K562 (cell line): ENCODE measurements at regions not wholly inside any gene's neighbourhood (a gene's known extent, or its start where the extent isn't known, plus 50 kb on each side); places are given as distances from the start of the nearest gene placed in this dataset.

Source experiments
- ATAC-seq: fragments of 200-7000 bp; cut with Tn5 transposase; 3 replicates; pipeline ENCODE4 v1.9.1; 2020; ENCODE audit warnings: moderate library complexity
- BruUV-seq: library from RNA; stranded (reverse); fragments of 400-500 nt; replicated peaks from 2 replicates; lab custom pipeline; 2021; lab: Mats Ljungman, UMichigan
- CTCF ChIA-PET: fragments of 300-600 bp; formaldehyde crosslinking; extraction: SDS; loops from one replicate; lab custom pipeline; 2021; ENCODE audit warnings: low intra/inter-chr PET ratio; lab: Yijun Ruan, JAX
- POLR2A ChIA-PET: fragments of 300-600, 350-650 bp; sonication (Branson Sonifier 250); formaldehyde crosslinking; extraction: SDS; loops from one replicate; lab custom pipeline; 2021; ENCODE audit warnings: antibody characterized with exemption, inconsistent platforms; lab: Yijun Ruan, JAX
- DNase-seq, 4 experiments: peaks; one replicate each; pipeline versions ENCODE4 v3.0.0 to v3.0.0-alpha.2; 2011 to 2018; ENCODE audit warnings: low spot score in 3 of 4, mixed read lengths in 3 of 4; ENCODE audit errors: extremely low read depth in 1 of 4
- FAIRE-seq: peaks from 2 replicates; lab custom pipeline; 2011; peaks lifted over from hg19 to GRCh38; lab: Jason Lieb, UNC
- H2AFZ ChIP-seq: 2 replicates; pipeline ENCODE4 v1.6.0; 2011; ENCODE audit warnings: low read depth, low read length, control low read depth, inconsistent platforms
- H3K27ac ChIP-seq: fragments of 200-600 bp; 3 replicates; pipeline ENCODE4 v1.8.0; 2011; ENCODE audit warnings: low read depth, mild to moderate bottlenecking, control low read depth, inconsistent platforms, low read length, moderate library complexity, mixed read lengths; ENCODE audit errors: extremely low read depth
- H3K27me3 ChIP-seq, 2 experiments: fragments of 300-600 bp in 1 of 2; 2 replicates in 1 of 2; 3 replicates in 1 of 2; pipeline versions ENCODE4 v1.6.0 to v1.8.0; 2011; ENCODE audit warnings: inconsistent platforms in 2 of 2, low read length in 2 of 2, mild to moderate bottlenecking in 1 of 2, mixed read lengths in 1 of 2, moderate library complexity in 1 of 2; ENCODE audit not compliant: control insufficient read depth in 2 of 2, insufficient read depth in 2 of 2
- H3K36me3 ChIP-seq: fragments of 300-600 bp; 3 replicates; pipeline ENCODE4 v1.8.0; 2011; ENCODE audit warnings: mild to moderate bottlenecking, low read length, inconsistent platforms; ENCODE audit not compliant: control insufficient read depth, insufficient read depth
- H3K4me1 ChIP-seq, 2 experiments: fragments of 200-600 bp in 1 of 2; replicated peaks in 1 of 2; 2 replicates in 1 of 2; 3 replicates in 1 of 2; pipeline versions ENCODE4 v1.5.1 to v1.8.0; 2011; ENCODE audit warnings: inconsistent platforms in 2 of 2, low read length in 2 of 2, mild to moderate bottlenecking in 1 of 2, mixed read lengths in 1 of 2, moderate library complexity in 1 of 2; ENCODE audit not compliant: control insufficient read depth in 2 of 2, insufficient read depth in 2 of 2
- H3K4me2 ChIP-seq: 2 replicates; pipeline ENCODE4 v1.6.1; 2011; ENCODE audit warnings: low read length, control low read depth, inconsistent platforms, mixed read lengths; ENCODE audit not compliant: insufficient read depth
- H3K4me3 ChIP-seq: fragments of 200-600 bp; sonication (generic), shearing (Covaris generic); 2 replicates; pipeline ENCODE4 v1.5.1; 2016; ENCODE audit warnings: control low read depth, inconsistent platforms
- H3K79me2 ChIP-seq: fragments of 200-600 bp; 3 replicates; pipeline ENCODE4 v1.8.0; 2011; ENCODE audit warnings: low read length, inconsistent platforms; ENCODE audit not compliant: control insufficient read depth, insufficient read depth
- H3K9ac ChIP-seq, 2 experiments: 2 replicates each; pipeline versions ENCODE4 v1.6.0 to v1.6.1; 2011; ENCODE audit warnings: low read depth in 2 of 2, low read length in 2 of 2, control low read depth in 1 of 2, inconsistent platforms in 1 of 2, mild to moderate bottlenecking in 1 of 2, mixed read lengths in 1 of 2; ENCODE audit not compliant: insufficient read depth in 1 of 2
- H3K9me1 ChIP-seq: one replicate; pipeline ENCODE4 v1.6.0; 2011; ENCODE audit warnings: inconsistent platforms, mild to moderate bottlenecking, low read length, moderate library complexity; ENCODE audit not compliant: control insufficient read depth, insufficient read depth
- H3K9me3 ChIP-seq: replicated peaks from 2 replicates; pipeline ENCODE4 v1.5.1; 2011; ENCODE audit warnings: low read depth, low read length, inconsistent platforms; ENCODE audit not compliant: control insufficient read depth, insufficient read depth
- H4K20me1 ChIP-seq: replicated peaks from 2 replicates; pipeline ENCODE4 v1.6.1; 2011; ENCODE audit warnings: low read length, inconsistent platforms, mixed read lengths; ENCODE audit not compliant: control insufficient read depth, insufficient read depth
- CREB3 ChIP-seq: fragments of 450-650 bp; conservative IDR thresholded peaks from 2 replicates; pipeline ENCODE4 v1.6.1; 2016; ENCODE audit warnings: missing genetic modification characterization, low read depth, mild to moderate bottlenecking, missing compliant biosample characterization, moderate library complexity
- EHMT2 ChIP-seq: fragments of 450-650 bp; IDR thresholded peaks from 2 replicates; pipeline ENCODE4 v1.6.1; 2018; ENCODE audit warnings: antibody characterized with exemption
- ETV6 ChIP-seq, 3 experiments: fragments of 150-350 bp in 1 of 3; sonication (generic) in 1 of 3; formaldehyde crosslinking in 1 of 3; IDR thresholded peaks; 2 replicates each; pipeline versions ENCODE4 v1.6.1 to v1.8.0; 2014 to 2022; ENCODE audit warnings: borderline replicate concordance in 2 of 3, low read depth in 2 of 3, antibody characterized with exemption in 1 of 3, low read length in 1 of 3, mild to moderate bottlenecking in 1 of 3, missing genetic modification reagents in 1 of 3
- HMG20A ChIP-seq: fragments of 450-650 bp; formaldehyde crosslinking; conservative IDR thresholded peaks from 2 replicates; pipeline ENCODE4 v1.4.0; 2020; ENCODE audit warnings: mild to moderate bottlenecking, mixed read lengths
- IRF1 ChIP-seq: sonication (generic); formaldehyde crosslinking; IDR thresholded peaks from 2 replicates; pipeline ENCODE4 v1.8.0; 2022; ENCODE audit warnings: missing genetic modification reagents, mild to moderate bottlenecking, borderline replicate concordance
- KAT2B ChIP-seq: IDR thresholded peaks from one replicate; pipeline ENCODE4 v1.6.1; 2012; ENCODE audit warnings: low read depth, mild to moderate bottlenecking, control low read depth, inconsistent platforms, low read length, moderate library complexity
- RBM22 ChIP-seq: fragments of 200-400 bp; formaldehyde crosslinking; IDR thresholded peaks from 2 replicates; pipeline ENCODE4 v1.6.1; 2018; ENCODE audit warnings: low read length, low read depth; ENCODE audit not compliant: poor library complexity, severe bottlenecking
- SMARCE1 ChIP-seq: fragments of 450-650 bp; IDR thresholded peaks from 2 replicates; pipeline ENCODE4 v1.7.1; 2016; ENCODE audit warnings: mild to moderate bottlenecking
- SRSF3 ChIP-seq: fragments of 200-400 bp; formaldehyde crosslinking; IDR thresholded peaks from 2 replicates; pipeline ENCODE4 v1.6.1; 2016; ENCODE audit warnings: mild to moderate bottlenecking, low read length, moderate library complexity; ENCODE audit not compliant: insufficient read depth
- ZNF586 ChIP-seq: fragments of 450-650 bp; formaldehyde crosslinking; conservative IDR thresholded peaks from 2 replicates; pipeline ENCODE4 v1.4.0; 2020; ENCODE audit warnings: mild to moderate bottlenecking, moderate library complexity
- ZZZ3 ChIP-seq: fragments of 450-650 bp; IDR thresholded peaks from 2 replicates; pipeline ENCODE4 v1.6.1; 2016; ENCODE audit warnings: antibody characterized with exemption, mild to moderate bottlenecking, moderate library complexity
- WGBS: fragments of 100-300 bp; shearing (Covaris generic); methylation state at CpG from one replicate; pipeline ENCODE4 v1.1.6; 2016; ENCODE audit warnings: low coverage, mixed read lengths; ENCODE audit not compliant: insufficient coverage; ENCODE audit errors: missing lambda C conversion rate; 5-methylcytosine and 5-hydroxymethylcytosine counted together
- in situ Hi-C: fragments of 300-500 bp; cut with MboI; formaldehyde crosslinking; loops from 4 replicates; pipeline ENCODE4 v1.15.0; 2018; ENCODE audit warnings: inconsistent platforms, mixed read lengths
- intact Hi-C: fragments of 100-400 bp; cut with micrococcal nuclease; formaldehyde crosslinking; loops from 2 replicates; pipeline ENCODE4 v1.14.2; 2022
- TF ChIP-seq, protein P1 (sequence below): fragments of 450-650 bp; formaldehyde crosslinking; IDR thresholded peaks from 2 replicates; pipeline ENCODE4 v1.4.0; 2022; ENCODE audit warnings: missing genetic modification characterization

GRCh38 chr2:16612490-16612889 is 53.1 kb downstream of the CYRIA start (continued):
- TF ChIP-seq CREB3 (no peak), KAT2B (no peak), RBM22 (no peak), ZZZ3 (no peak), IRF1 (CRISPR knock-in tag) (no peak)
- TF ChIP-seq, all 486 proteins: peak for 0

DNA sequence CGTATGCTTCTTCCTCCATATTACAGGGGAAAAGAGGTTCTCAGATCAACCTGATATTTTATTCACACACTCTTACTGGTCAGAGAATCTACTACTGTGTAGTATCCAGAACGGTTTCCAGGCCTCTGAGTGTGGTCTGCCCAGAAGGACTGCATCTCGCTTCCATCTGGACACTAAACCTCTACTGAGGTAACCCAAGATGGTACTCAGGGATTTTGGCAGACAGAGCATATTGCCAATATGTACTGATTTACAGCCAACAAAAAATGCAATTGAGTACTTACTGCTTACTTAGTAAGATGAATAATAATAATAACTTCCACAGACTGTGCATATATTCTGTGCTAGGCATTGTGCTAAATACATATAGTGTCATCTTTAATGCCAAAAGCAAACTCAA is 55.8 kb downstream of the CYRIA start:
- no peak overlapping the region for H3K27ac ChIP-seq
- CTCF ChIA-PET, result interaction anchor here (0.6 to 2.7 kb wide), 8 partner anchors 56 to 973 kb away, joined by 3 to 24 read pairs (median 8); no protein-coding TSS in a partner anchor
- no peak overlapping the region for H3K9ac ChIP-seq
- no peak for DNase-seq
- H3K4me1 ChIP-seq, result peaks cover 0 to 12% of the 10 kb centered on the region in 2 experiments; a peak in 3 of 5 replicates
- no peak for ATAC-seq
- no peak overlapping the region for H2AFZ ChIP-seq
- no peaks in the 10 kb centered on the region for H3K79me2 ChIP-seq
- H3K4me2 ChIP-seq, result no peak overlapping the region
- 5% methylated on average over 3 of the region's 3 CpGs for WGBS
- in situ Hi-C loops, result loop anchor here (5.0 to 25.0 kb wide), 2 partner anchors 77 to 703 kb away; no protein-coding TSS in a partner anchor
- no peaks in the 10 kb centered on the region for H4K20me1 ChIP-seq
- TF ChIP-seq SRSF3 (no peak), ETV6 (IDR thresholded peaks at IDR 0.05; ENCODE audit: borderline replicate concordance in 1 of 2, low read depth in 2 of 2, low read length in 1 of 2) (no peak), ETV6 (CRISPR knock-in tag; IDR thresholded peaks at IDR 0.05; ENCODE audit: borderline replicate concordance) (no peak), EHMT2 (no peak), HMG20A (no peak), SMARCE1 (no peak), ZNF586 (no peak)
- TF ChIP-seq, protein P1, sequence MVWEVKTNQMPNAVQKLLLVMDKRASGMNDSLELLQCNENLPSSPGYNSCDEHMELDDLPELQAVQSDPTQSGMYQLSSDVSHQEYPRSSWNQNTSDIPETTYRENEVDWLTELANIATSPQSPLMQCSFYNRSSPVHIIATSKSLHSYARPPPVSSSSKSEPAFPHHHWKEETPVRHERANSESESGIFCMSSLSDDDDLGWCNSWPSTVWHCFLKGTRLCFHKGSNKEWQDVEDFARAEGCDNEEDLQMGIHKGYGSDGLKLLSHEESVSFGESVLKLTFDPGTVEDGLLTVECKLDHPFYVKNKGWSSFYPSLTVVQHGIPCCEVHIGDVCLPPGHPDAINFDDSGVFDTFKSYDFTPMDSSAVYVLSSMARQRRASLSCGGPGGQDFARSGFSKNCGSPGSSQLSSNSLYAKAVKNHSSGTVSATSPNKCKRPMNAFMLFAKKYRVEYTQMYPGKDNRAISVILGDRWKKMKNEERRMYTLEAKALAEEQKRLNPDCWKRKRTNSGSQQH (CRISPR knock-in tag), result no peak
- no peaks in the 10 kb centered on the region for H3K9me3 ChIP-seq
- H3K27me3 ChIP-seq, result peaks cover 0 to 8% of the 10 kb centered on the region in 2 experiments; a peak in 1 of 5 replicates
- H3K4me3 ChIP-seq, result no peak overlapping the region
- no peaks in the 10 kb centered on the region for H3K36me3 ChIP-seq
- intact Hi-C loops, result loop anchor here (1.0 to 5.0 kb wide), 5 partner anchors 42 to 972 kb away; no protein-coding TSS in a partner anchor
- BruUV-seq, result no TSS peak
- FAIRE-seq, result no peak
- H3K9me1 ChIP-seq, result no peaks in the 10 kb centered on the region
- POLR2A ChIA-PET, result no interaction called here
